ENCODE measurements at regions not wholly inside any gene's neighbourhood (a gene's known extent, or its start where the extent isn't known, plus 50 kb on each side); places are given as distances from the start of the nearest gene placed in this dataset.
A peak's percentile ranks its signal among the peaks of the same experiment; 100 is the strongest.
"Not testable (repeated sequence)": the region's sequence is repeated elsewhere in the genome, so short reads cannot be mapped to it uniquely, and the experiment has no call there.

DNA sequence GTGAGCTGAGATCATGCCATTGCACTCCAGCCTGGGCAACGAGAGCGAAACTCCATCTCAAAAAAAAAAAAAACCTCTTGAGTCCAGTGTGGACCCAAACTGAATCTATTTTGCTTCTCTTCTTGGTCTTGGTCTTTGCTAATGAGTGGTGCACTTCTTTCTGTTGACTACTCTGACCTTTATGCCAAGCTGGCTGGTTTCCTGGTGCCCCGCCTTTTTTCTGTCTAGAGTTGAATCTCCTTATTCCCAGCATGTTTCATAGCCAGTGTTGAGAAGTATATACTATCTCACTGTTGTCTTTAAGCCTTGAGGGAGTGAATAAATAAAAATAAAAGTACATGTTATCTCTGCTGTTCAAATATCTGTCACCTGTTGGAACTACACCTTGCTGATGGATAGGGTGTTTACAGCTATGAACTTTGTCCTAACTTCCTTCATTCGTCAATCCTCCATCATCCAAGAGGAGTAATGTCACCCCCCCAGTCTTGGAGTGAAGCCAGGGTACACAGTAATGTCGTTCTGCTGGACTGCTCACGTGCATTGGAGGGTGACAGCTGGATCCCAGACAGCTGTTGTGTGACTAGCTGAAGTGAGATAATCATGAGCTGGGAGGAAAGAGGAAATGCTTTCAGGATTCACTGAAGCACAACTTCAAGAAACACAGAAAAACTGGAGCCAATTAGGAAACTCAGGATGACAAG, 99.3 kb upstream of the PRKG2 start:
- DNase-seq: peak; percentile 2

DNA sequence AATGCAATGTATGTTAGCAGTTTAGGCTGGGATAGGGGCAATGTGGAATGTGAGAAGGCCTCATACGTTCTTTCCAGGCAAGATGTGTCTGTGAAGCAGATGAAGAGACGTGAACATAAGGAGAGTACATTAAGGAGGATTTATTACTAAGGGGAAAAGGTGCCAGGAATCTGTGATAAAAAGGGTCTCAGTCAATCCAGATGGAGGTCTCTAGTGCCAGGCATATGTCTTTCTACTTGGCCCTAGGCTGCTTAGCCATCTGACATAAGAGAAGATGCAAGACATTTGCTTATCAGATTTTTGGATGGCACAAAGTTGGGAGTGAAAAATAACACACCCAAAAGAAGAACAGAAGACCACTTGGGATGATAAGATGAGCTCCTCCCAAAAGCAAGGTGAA, 93.0 kb upstream of the PRKG2 start:
- DNase-seq: no peak

DNA sequence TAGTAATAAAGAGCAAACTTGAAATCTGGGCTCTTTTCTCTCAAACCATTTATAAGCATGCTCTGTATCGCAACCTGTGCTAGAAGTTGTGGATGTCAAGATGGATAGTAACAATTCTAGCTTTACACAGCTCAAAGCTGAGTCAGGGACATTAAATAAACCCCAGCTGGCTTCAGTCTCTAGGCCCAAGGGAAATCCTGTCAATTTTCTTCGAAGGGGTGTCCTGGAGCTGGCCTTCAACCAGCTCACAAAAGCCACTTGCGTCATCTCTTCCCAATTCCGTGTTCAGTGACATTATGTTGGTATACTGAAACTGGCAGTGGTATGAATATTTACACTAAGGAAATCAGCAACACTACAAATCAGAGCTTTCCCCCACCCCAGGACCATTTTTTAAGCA, 89.8 kb upstream of the PRKG2 start:
- no peak for DNase-seq

DNA sequence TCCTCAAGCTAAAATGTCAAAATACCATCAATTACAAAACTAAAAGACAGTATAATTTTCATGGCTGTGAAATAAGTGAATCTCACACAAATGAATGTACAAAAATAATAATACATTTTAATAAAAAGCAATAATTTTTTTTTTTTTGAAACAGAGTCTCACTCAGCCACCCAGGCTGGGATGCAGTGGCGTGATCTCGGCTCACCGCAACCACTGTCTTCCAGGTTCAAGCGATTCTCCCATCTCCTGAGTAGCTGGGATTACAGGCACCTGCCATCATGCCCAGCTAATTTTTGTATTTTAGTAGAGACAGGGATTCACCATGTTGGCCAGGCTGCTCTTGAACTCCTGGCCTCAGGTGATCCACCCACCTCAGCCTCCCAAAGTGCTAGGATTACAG, 85.3 kb upstream of the PRKG2 start:
- not testable (repeated sequence) for DNase-seq

DNA sequence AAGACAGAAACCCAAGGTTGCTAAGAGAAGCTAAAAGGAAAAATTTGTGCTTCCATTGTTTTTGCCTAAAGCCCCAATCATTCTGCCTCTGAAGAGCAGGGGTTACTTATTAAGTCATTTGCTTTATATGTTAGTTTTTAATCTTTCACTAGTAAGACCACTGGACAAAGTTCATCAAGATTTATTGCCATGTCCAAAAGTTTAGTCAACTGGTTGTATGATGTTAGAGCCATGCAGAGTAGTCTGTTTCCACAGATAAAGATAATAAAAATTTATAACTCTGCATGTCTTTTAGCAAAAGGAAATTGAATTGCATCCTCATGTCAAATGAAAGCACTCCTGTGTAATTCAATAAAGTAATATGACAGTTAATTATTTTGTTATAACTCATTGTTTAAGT, 75.8 kb upstream of the PRKG2 start:
- DNase-seq: no peak

DNA sequence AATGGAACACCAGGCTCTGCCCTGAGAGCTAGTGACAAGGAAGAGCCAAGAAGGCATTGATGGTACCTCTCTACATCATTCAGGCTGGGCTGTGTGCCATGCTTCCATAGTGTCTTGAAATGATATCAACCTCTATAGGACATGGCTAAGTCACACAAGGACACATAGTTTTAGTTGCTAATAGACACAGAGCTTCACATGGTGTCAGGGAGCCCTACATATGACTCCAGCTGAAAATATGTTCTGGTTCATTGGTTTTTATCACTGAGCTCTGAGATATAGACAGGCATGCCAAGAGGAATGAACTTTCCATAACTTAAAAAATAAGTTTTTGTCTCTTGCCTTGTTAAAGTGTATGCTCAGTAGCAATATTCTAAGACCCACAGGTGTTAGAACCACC, 72.1 kb upstream of the PRKG2 start:
- no peak for DNase-seq

DNA sequence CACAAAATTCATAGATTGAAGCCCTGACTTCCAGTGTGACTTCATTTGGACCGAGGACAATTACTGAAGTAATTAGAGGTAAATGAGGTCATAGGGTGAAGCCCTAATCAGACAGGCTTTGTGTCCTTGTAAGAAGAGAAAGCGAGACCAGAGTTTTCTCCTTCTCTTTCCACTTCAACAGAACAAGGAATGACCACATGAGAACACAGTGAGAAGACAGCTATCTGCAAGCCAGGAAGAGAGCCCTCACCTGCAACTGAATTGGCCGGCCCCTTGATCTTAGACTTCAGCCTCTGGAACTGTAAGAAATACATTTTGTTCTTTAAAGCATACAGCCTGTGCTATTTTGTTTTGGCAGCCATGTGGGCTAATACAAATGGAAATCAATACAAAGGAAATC, 67.1 kb upstream of the PRKG2 start:
- no peak for DNase-seq

DNA sequence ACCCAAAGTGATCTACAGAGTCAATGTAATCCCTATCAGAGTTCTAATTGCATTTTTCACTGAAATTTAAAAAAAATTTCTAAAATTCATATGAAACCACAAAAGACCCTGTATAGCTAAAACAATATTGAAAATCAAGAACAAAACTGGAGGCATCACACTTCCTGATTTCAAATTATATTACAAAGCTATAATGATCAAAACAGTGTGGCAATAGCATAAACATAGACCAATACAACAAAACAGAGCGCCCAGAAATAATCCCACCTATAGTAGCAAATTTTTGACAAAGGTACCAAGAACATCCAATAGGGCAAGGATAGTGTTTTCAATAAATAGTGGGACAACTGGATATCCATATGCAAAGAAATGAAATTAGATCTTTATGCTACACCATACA, 59.4 kb upstream of the PRKG2 start:
- DNase-seq: no peak

DNA sequence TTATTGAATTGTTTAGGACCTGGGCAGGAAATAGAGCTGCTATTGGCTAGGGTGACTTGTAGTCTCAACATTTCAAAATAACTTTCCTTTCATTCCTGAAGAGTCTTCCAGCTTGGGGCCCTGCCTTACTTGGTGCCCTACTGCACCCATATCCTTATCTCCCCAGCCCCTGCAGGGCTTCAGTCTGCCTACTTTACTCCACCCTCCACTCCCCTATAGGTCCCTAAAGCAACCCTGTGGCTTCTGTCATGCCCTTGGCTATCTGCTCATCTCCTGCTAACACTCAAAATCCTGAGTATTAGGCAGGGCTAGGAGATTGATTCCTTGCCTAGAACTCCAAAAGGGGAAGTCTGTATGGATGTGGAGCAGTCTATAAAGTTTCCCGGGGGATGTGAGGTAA, 57.6 kb upstream of the PRKG2 start:
- peak; percentile 54 for DNase-seq
